SU-DHL-6 (cell line): ENCODE measurements at regions not wholly inside any gene's neighbourhood (a gene's known extent, or its start where the extent isn't known, plus 50 kb on each side); places are given as distances from the start of the nearest gene placed in this dataset.

Experiments used
- EZH2phosphoT487 ChIP-seq: fragments of 200-600 bp; sonication (generic), shearing (Covaris generic); conservative IDR thresholded peaks from 2 replicates; pipeline ENCODE4 v1.6.1; 2018; ENCODE audit warnings: mild to moderate bottlenecking, antibody characterized with exemption, low read length, moderate library complexity, mixed read lengths
- TF ChIP-seq, protein P1 (sequence below): fragments of 200-600 bp; sonication (generic); IDR thresholded peaks from one replicate; pipeline ENCODE4 v1.5.1; 2017; ENCODE audit warnings: antibody characterized with exemption, mild to moderate bottlenecking, low read length, moderate library complexity; ENCODE audit not compliant: insufficient read depth, poor library complexity, severe bottlenecking

DNA sequence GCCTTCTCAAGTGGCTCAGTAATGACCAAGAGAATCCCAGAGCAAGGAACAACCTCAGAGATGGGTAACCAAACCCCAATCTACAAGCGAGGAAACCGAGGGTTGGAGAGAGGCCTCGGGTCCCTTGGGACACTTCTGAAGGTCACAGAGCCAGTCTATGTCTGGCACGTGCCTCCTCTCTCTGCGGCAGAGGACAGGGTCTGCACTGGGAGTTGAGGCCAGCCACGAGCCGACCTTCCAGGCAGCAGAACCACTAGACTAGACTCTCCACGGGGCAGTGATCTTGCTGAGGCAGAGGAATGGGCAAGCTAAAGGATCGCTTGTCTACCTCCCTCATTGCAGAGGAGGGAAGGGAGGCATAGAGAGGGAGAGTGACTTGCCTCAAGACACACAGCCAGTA is 100.6 kb upstream of the SMAD3 start:
- no peak for TF ChIP-seq EZH2phosphoT487
- TF ChIP-seq, protein P1, sequence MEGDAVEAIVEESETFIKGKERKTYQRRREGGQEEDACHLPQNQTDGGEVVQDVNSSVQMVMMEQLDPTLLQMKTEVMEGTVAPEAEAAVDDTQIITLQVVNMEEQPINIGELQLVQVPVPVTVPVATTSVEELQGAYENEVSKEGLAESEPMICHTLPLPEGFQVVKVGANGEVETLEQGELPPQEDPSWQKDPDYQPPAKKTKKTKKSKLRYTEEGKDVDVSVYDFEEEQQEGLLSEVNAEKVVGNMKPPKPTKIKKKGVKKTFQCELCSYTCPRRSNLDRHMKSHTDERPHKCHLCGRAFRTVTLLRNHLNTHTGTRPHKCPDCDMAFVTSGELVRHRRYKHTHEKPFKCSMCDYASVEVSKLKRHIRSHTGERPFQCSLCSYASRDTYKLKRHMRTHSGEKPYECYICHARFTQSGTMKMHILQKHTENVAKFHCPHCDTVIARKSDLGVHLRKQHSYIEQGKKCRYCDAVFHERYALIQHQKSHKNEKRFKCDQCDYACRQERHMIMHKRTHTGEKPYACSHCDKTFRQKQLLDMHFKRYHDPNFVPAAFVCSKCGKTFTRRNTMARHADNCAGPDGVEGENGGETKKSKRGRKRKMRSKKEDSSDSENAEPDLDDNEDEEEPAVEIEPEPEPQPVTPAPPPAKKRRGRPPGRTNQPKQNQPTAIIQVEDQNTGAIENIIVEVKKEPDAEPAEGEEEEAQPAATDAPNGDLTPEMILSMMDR, result no peak
